K562 (cell line): ENCODE measurements at regions not wholly inside any gene's neighbourhood (a gene's known extent, or its start where the extent isn't known, plus 50 kb on each side); places are given as distances from the start of the nearest gene placed in this dataset.

ENCODE experiments used
- ATAC-seq: fragments of 200-7000 bp; cut with Tn5 transposase; 3 replicates; pipeline ENCODE4 v1.9.1; 2020; ENCODE audit warnings: moderate library complexity
- BruUV-seq: library from RNA; stranded (reverse); fragments of 400-500 nt; replicated peaks from 2 replicates; lab custom pipeline; 2021; lab: Mats Ljungman, UMichigan
- CTCF ChIA-PET: fragments of 300-600 bp; formaldehyde crosslinking; extraction: SDS; loops from one replicate; lab custom pipeline; 2021; ENCODE audit warnings: low intra/inter-chr PET ratio; lab: Yijun Ruan, JAX
- POLR2A ChIA-PET: fragments of 300-600, 350-650 bp; sonication (Branson Sonifier 250); formaldehyde crosslinking; extraction: SDS; loops from one replicate; lab custom pipeline; 2021; ENCODE audit warnings: antibody characterized with exemption, inconsistent platforms; lab: Yijun Ruan, JAX
- DNase-seq, 4 experiments: peaks; one replicate each; pipeline versions ENCODE4 v3.0.0 to v3.0.0-alpha.2; 2011 to 2018; ENCODE audit warnings: low spot score in 3 of 4, mixed read lengths in 3 of 4; ENCODE audit errors: extremely low read depth in 1 of 4
- FAIRE-seq: peaks from 2 replicates; lab custom pipeline; 2011; peaks lifted over from hg19 to GRCh38; lab: Jason Lieb, UNC
- H2AFZ ChIP-seq: 2 replicates; pipeline ENCODE4 v1.6.0; 2011; ENCODE audit warnings: low read depth, low read length, control low read depth, inconsistent platforms
- H3K27ac ChIP-seq: fragments of 200-600 bp; 3 replicates; pipeline ENCODE4 v1.8.0; 2011; ENCODE audit warnings: low read depth, mild to moderate bottlenecking, control low read depth, inconsistent platforms, low read length, moderate library complexity, mixed read lengths; ENCODE audit errors: extremely low read depth
- H3K27me3 ChIP-seq, 2 experiments: fragments of 300-600 bp in 1 of 2; 2 replicates in 1 of 2; 3 replicates in 1 of 2; pipeline versions ENCODE4 v1.6.0 to v1.8.0; 2011; ENCODE audit warnings: inconsistent platforms in 2 of 2, low read length in 2 of 2, mild to moderate bottlenecking in 1 of 2, mixed read lengths in 1 of 2, moderate library complexity in 1 of 2; ENCODE audit not compliant: control insufficient read depth in 2 of 2, insufficient read depth in 2 of 2
- H3K36me3 ChIP-seq: fragments of 300-600 bp; 3 replicates; pipeline ENCODE4 v1.8.0; 2011; ENCODE audit warnings: mild to moderate bottlenecking, low read length, inconsistent platforms; ENCODE audit not compliant: control insufficient read depth, insufficient read depth
- H3K4me1 ChIP-seq, 2 experiments: fragments of 200-600 bp in 1 of 2; replicated peaks in 1 of 2; 2 replicates in 1 of 2; 3 replicates in 1 of 2; pipeline versions ENCODE4 v1.5.1 to v1.8.0; 2011; ENCODE audit warnings: inconsistent platforms in 2 of 2, low read length in 2 of 2, mild to moderate bottlenecking in 1 of 2, mixed read lengths in 1 of 2, moderate library complexity in 1 of 2; ENCODE audit not compliant: control insufficient read depth in 2 of 2, insufficient read depth in 2 of 2
- H3K4me2 ChIP-seq: 2 replicates; pipeline ENCODE4 v1.6.1; 2011; ENCODE audit warnings: low read length, control low read depth, inconsistent platforms, mixed read lengths; ENCODE audit not compliant: insufficient read depth
- H3K4me3 ChIP-seq: fragments of 200-600 bp; sonication (generic), shearing (Covaris generic); 2 replicates; pipeline ENCODE4 v1.5.1; 2016; ENCODE audit warnings: control low read depth, inconsistent platforms
- H3K79me2 ChIP-seq: fragments of 200-600 bp; 3 replicates; pipeline ENCODE4 v1.8.0; 2011; ENCODE audit warnings: low read length, inconsistent platforms; ENCODE audit not compliant: control insufficient read depth, insufficient read depth
- H3K9ac ChIP-seq, 2 experiments: 2 replicates each; pipeline versions ENCODE4 v1.6.0 to v1.6.1; 2011; ENCODE audit warnings: low read depth in 2 of 2, low read length in 2 of 2, control low read depth in 1 of 2, inconsistent platforms in 1 of 2, mild to moderate bottlenecking in 1 of 2, mixed read lengths in 1 of 2; ENCODE audit not compliant: insufficient read depth in 1 of 2
- H3K9me1 ChIP-seq: one replicate; pipeline ENCODE4 v1.6.0; 2011; ENCODE audit warnings: inconsistent platforms, mild to moderate bottlenecking, low read length, moderate library complexity; ENCODE audit not compliant: control insufficient read depth, insufficient read depth
- H3K9me3 ChIP-seq: replicated peaks from 2 replicates; pipeline ENCODE4 v1.5.1; 2011; ENCODE audit warnings: low read depth, low read length, inconsistent platforms; ENCODE audit not compliant: control insufficient read depth, insufficient read depth
- H4K20me1 ChIP-seq: replicated peaks from 2 replicates; pipeline ENCODE4 v1.6.1; 2011; ENCODE audit warnings: low read length, inconsistent platforms, mixed read lengths; ENCODE audit not compliant: control insufficient read depth, insufficient read depth
- BRD4 ChIP-seq: fragments of 200-600 bp; sonication (generic); IDR thresholded peaks from 2 replicates; pipeline ENCODE4 v1.6.1; 2017; ENCODE audit warnings: inconsistent platforms
- CBFA2T2 ChIP-seq: fragments of 450-650 bp; conservative IDR thresholded peaks from 2 replicates; pipeline ENCODE4 v1.6.1; 2017; ENCODE audit warnings: mild to moderate bottlenecking
- CXXC5 ChIP-seq: fragments of 250-450 bp; sonication (Bioruptor Pico); IDR thresholded peaks from 2 replicates; pipeline ENCODE4 v1.8.0; 2022; ENCODE audit warnings: inconsistent platforms, mild to moderate bottlenecking, moderate library complexity
- DIDO1 ChIP-seq: fragments of 450-650 bp; IDR thresholded peaks from 2 replicates; pipeline ENCODE4 v1.6.1; 2016; ENCODE audit warnings: low read depth, missing biosample characterization, missing genetic modification characterization
- EP400 ChIP-seq: fragments of 450-650 bp; IDR thresholded peaks from 2 replicates; pipeline ENCODE4 v1.6.1; 2017; ENCODE audit warnings: antibody characterized with exemption, mild to moderate bottlenecking, moderate library complexity
- GABPA ChIP-seq: fragments of 200-800 bp; sonication (Bioruptor generic); conservative IDR thresholded peaks from 2 replicates; pipeline ENCODE4 v1.6.1; 2016; ENCODE audit warnings: low read depth, missing genetic modification characterization, missing compliant biosample characterization
- IRF2 ChIP-seq: sonication (generic); formaldehyde crosslinking; IDR thresholded peaks from 2 replicates; pipeline ENCODE4 v1.8.1; 2022; ENCODE audit warnings: mild to moderate bottlenecking, missing genetic modification reagents
- MAFG ChIP-seq: fragments of 450-650 bp; conservative IDR thresholded peaks from 2 replicates; pipeline ENCODE4 v1.6.1; 2016; ENCODE audit warnings: missing genetic modification characterization, missing compliant biosample characterization
- NFXL1 ChIP-seq: fragments of 450-650 bp; formaldehyde crosslinking; IDR thresholded peaks from 2 replicates; pipeline ENCODE4 v1.4.0; 2021; ENCODE audit warnings: mild to moderate bottlenecking
- NR1H2 ChIP-seq: sonication (generic); formaldehyde crosslinking; IDR thresholded peaks from 2 replicates; pipeline ENCODE4 v1.4.0; 2020; ENCODE audit warnings: mild to moderate bottlenecking, missing genetic modification reagents
- OTX1 ChIP-seq: fragments of 450-650 bp; formaldehyde crosslinking; IDR thresholded peaks from 2 replicates; pipeline ENCODE4 v1.4.0; 2022; ENCODE audit warnings: mild to moderate bottlenecking
- RNF2 ChIP-seq: sonication (generic); IDR thresholded peaks from 2 replicates; pipeline ENCODE4 v1.6.1; 2016
- TFAM ChIP-seq: fragments of 250-450 bp; sonication (Bioruptor Pico); conservative IDR thresholded peaks from 2 replicates; pipeline ENCODE4 v1.5.0; 2021; ENCODE audit warnings: mild to moderate bottlenecking, moderate library complexity
- ZFX ChIP-seq: sonication (generic); formaldehyde crosslinking; IDR thresholded peaks from 2 replicates; pipeline ENCODE4 v1.8.0; 2022; ENCODE audit warnings: mild to moderate bottlenecking, missing genetic modification reagents, moderate library complexity
- ZKSCAN8 ChIP-seq: fragments of 200-800 bp; sonication (Bioruptor generic); IDR thresholded peaks from 2 replicates; pipeline ENCODE4 v1.6.1; 2016; ENCODE audit warnings: missing genetic modification characterization, missing compliant biosample characterization
- ZNF253 ChIP-seq: fragments of 250-450 bp; sonication (Bioruptor Pico); conservative IDR thresholded peaks from 2 replicates; pipeline ENCODE4 v1.6.1; 2021; ENCODE audit warnings: mild to moderate bottlenecking
- ZNF583 ChIP-seq: fragments of 250-450 bp; sonication (Bioruptor Pico); IDR thresholded peaks from 2 replicates; pipeline ENCODE4 v1.4.0; 2020
- ZSCAN32 ChIP-seq: fragments of 450-650 bp; formaldehyde crosslinking; IDR thresholded peaks from 2 replicates; pipeline ENCODE4 v1.4.0; 2020; ENCODE audit warnings: mild to moderate bottlenecking, moderate library complexity
- WGBS: fragments of 100-300 bp; shearing (Covaris generic); methylation state at CpG from one replicate; pipeline ENCODE4 v1.1.6; 2016; ENCODE audit warnings: low coverage, mixed read lengths; ENCODE audit not compliant: insufficient coverage; ENCODE audit errors: missing lambda C conversion rate; 5-methylcytosine and 5-hydroxymethylcytosine counted together
- in situ Hi-C: fragments of 300-500 bp; cut with MboI; formaldehyde crosslinking; loops from 4 replicates; pipeline ENCODE4 v1.15.0; 2018; ENCODE audit warnings: inconsistent platforms, mixed read lengths
- intact Hi-C: fragments of 100-400 bp; cut with micrococcal nuclease; formaldehyde crosslinking; loops from 2 replicates; pipeline ENCODE4 v1.14.2; 2022
- TF ChIP-seq, protein P1 (sequence below): fragments of 250-450 bp; sonication (Bioruptor Pico); IDR thresholded peaks from 2 replicates; pipeline ENCODE4 v1.6.1; 2021; ENCODE audit warnings: mild to moderate bottlenecking
- TF ChIP-seq, protein P2 (sequence below): sonication (generic); formaldehyde crosslinking; IDR thresholded peaks from 2 replicates; pipeline ENCODE4 v1.8.0; 2022; ENCODE audit warnings: mild to moderate bottlenecking, low read depth, missing genetic modification reagents

DNA sequence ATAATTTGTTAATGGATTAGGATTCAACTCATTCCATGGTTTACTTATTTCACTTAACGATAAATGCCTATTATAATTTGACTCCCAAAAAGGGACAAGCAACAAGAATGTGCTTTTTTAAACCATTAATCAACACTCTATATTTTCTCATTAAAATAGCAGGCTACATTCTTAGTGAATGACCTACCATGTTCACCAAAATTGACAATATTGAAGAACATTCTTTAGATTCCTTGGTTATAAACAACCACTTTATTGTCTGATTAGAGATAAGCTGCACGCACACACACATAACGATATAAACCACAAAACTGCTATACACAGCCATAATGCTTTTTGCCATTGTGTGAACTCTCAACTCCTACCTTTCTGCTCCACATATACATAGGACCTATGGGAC is 75.4 kb upstream of the LRRC7 start:
- Histone ChIP-seq H3K4me2 (no peak overlapping the region), H2AFZ (no peak overlapping the region), H3K27me3 (no peaks in the 10 kb centered on the region), H3K27ac (no peak overlapping the region), H3K36me3 (no peaks in the 10 kb centered on the region), H3K9ac (no peak overlapping the region), H3K9me3 (0 out of 2 replicates have a peak, but pooled peaks cover 3% of the 10 kb centered on the region)
- POLR2A ChIA-PET = no interaction called here
- FAIRE-seq = no peak
- 21% methylated on average over 3 of the region's 3 CpGs for WGBS
- TF ChIP-seq NR1H2 (CRISPR knock-in tag) = no peak
- TF ChIP-seq DIDO1 (tag) = no peak
- no peak for TF ChIP-seq OTX1 (CRISPR knock-in tag)
- TF ChIP-seq ZKSCAN8 (CRISPR knock-in tag) = no peak
- no peak for TF ChIP-seq BRD4
- TF ChIP-seq ZFX (CRISPR knock-in tag) = no peak
- TF ChIP-seq CXXC5 = no peak
- TF ChIP-seq, protein P1, sequence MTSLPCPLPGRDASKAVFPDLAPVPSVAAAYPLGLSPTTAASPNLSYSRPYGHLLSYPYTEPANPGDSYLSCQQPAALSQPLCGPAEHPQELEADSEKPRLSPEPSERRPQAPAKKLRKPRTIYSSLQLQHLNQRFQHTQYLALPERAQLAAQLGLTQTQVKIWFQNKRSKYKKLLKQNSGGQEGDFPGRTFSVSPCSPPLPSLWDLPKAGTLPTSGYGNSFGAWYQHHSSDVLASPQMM (CRISPR knock-in tag) = no peak
- no peak for TF ChIP-seq EP400
- no peak for TF ChIP-seq GABPA
- no peak for TF ChIP-seq RNF2
- no peak for TF ChIP-seq NFXL1
- TF ChIP-seq IRF2 (CRISPR knock-in tag) = no peak
- no peak for TF ChIP-seq ZSCAN32
- TF ChIP-seq CBFA2T2 = no peak
- no peak for TF ChIP-seq TFAM (CRISPR knock-in tag)
- TF ChIP-seq ZNF253 = no peak
- TF ChIP-seq, protein P2, sequence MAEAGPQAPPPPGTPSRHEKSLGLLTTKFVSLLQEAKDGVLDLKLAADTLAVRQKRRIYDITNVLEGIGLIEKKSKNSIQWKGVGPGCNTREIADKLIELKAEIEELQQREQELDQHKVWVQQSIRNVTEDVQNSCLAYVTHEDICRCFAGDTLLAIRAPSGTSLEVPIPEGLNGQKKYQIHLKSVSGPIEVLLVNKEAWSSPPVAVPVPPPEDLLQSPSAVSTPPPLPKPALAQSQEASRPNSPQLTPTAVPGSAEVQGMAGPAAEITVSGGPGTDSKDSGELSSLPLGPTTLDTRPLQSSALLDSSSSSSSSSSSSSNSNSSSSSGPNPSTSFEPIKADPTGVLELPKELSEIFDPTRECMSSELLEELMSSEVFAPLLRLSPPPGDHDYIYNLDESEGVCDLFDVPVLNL (CRISPR knock-in tag) = no peak
- no peak for TF ChIP-seq MAFG (tag)
- no peak for TF ChIP-seq ZNF583 (CRISPR knock-in tag)
- TF ChIP-seq, all 486 proteins: peak for 0
- Histone ChIP-seq H3K9me1 (no peaks in the 10 kb centered on the region), H3K79me2 (no peaks in the 10 kb centered on the region), H3K4me1 (peaks cover 0 to under 1% of the 10 kb centered on the region in 2 experiments; a peak in 1 of 5 replicates), H3K4me3 (no peak overlapping the region), H4K20me1 (no peaks in the 10 kb centered on the region)
- CTCF ChIA-PET = no interaction called here
- BruUV-seq = no TSS peak
- in situ Hi-C loops = no loop called here
- DNase-seq = no peak
- no peak for ATAC-seq
- intact Hi-C loops = no loop called here
